HepG2 (cell line): ENCODE measurements at regions not wholly inside any gene's neighbourhood (a gene's known extent, or its start where the extent isn't known, plus 50 kb on each side); places are given as distances from the start of the nearest gene placed in this dataset.

Experiments used
- ELF4 ChIP-seq: sonication (generic); formaldehyde crosslinking; IDR thresholded peaks from 2 replicates; pipeline ENCODE4 v1.5.0; 2020; ENCODE audit warnings: missing genetic modification reagents, mild to moderate bottlenecking, moderate library complexity, borderline replicate concordance
- GLI4 ChIP-seq: sonication (generic); formaldehyde crosslinking; IDR thresholded peaks from 2 replicates; pipeline ENCODE4 v1.5.1; 2020; ENCODE audit warnings: missing genetic modification reagents, mild to moderate bottlenecking, moderate library complexity, borderline replicate concordance
- MXI1 ChIP-seq: IDR thresholded peaks from 3 replicates; pipeline ENCODE4 v1.6.1; 2012; ENCODE audit warnings: low read depth, low read length, inconsistent platforms, borderline replicate concordance
- PHF20 ChIP-seq: sonication (generic); formaldehyde crosslinking; IDR thresholded peaks from 2 replicates; pipeline ENCODE4 v1.5.0; 2020; ENCODE audit warnings: mild to moderate bottlenecking, missing genetic modification reagents
- POLR2AphosphoS2 ChIP-seq: IDR thresholded peaks from 2 replicates; pipeline ENCODE4 v1.6.1; 2011; ENCODE audit warnings: low read depth, low read length, improper control_type of control experiment
- POLR2AphosphoS5 ChIP-seq: IDR thresholded peaks from 2 replicates; pipeline ENCODE4 v1.6.1; 2012; ENCODE audit warnings: low read depth, low read length
- SRY ChIP-seq: sonication (generic); formaldehyde crosslinking; IDR thresholded peaks from 2 replicates; pipeline ENCODE4 v1.8.0; 2022; ENCODE audit warnings: mild to moderate bottlenecking, missing genetic modification reagents
- TFE3 ChIP-seq: IDR thresholded peaks from 2 replicates; pipeline ENCODE4 v1.6.1; 2016
- ZBTB4 ChIP-seq: sonication (generic); formaldehyde crosslinking; IDR thresholded peaks from 2 replicates; pipeline ENCODE4 v1.4.0; 2020; ENCODE audit warnings: missing genetic modification reagents, mild to moderate bottlenecking, borderline replicate concordance
- ZKSCAN8 ChIP-seq: IDR thresholded peaks from 2 replicates; pipeline ENCODE4 v1.6.1; 2016; ENCODE audit warnings: borderline replicate concordance, missing genetic modification reagents, missing compliant biosample characterization
- ZNF335 ChIP-seq: sonication (generic); formaldehyde crosslinking; IDR thresholded peaks from 2 replicates; pipeline ENCODE4 v1.4.0; 2020; ENCODE audit warnings: missing genetic modification reagents
- ZNF503 ChIP-seq: sonication (generic); formaldehyde crosslinking; IDR thresholded peaks from 2 replicates; pipeline ENCODE4 v1.4.0; 2020; ENCODE audit warnings: missing genetic modification reagents
- TF ChIP-seq, protein P1 (sequence below): sonication (generic); formaldehyde crosslinking; IDR thresholded peaks from 2 replicates; pipeline ENCODE4 v1.5.0; 2020; ENCODE audit warnings: mild to moderate bottlenecking, missing genetic modification reagents, moderate library complexity

DNA sequence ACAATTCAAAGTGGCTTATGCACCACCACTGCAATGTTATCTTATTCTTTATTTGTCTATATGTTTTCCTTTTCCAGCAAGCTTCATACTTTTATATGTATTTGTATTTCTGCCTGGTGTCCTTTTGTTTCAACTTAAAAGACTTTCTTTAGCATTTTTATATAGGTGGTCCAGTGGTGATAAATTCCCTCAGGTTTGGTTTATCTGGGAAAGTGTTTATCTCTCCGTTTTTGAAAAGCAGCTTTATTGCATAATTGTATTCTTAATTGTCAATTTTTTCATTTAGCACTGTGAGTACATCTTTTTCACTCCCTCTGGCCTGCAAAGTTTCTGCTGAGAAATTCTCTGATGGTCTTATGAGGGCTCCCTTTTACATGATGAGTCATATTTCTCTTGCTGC, 479.0 kb upstream of the GRID2 start:
- TF ChIP-seq ZNF503 (CRISPR knock-in tag) (no peak), PHF20 (CRISPR knock-in tag) (no peak), POLR2AphosphoS5 (no peak), SRY (CRISPR knock-in tag) (no peak), ZKSCAN8 (CRISPR knock-in tag) (no peak), ZBTB4 (CRISPR knock-in tag) (no peak), TFE3 (CRISPR knock-in tag) (no peak), GLI4 (CRISPR knock-in tag) (no peak), ELF4 (CRISPR knock-in tag) (no peak), POLR2AphosphoS2 (no peak), MXI1 (no peak), ZNF335 (CRISPR knock-in tag) (no peak)
- TF ChIP-seq, protein P1, sequence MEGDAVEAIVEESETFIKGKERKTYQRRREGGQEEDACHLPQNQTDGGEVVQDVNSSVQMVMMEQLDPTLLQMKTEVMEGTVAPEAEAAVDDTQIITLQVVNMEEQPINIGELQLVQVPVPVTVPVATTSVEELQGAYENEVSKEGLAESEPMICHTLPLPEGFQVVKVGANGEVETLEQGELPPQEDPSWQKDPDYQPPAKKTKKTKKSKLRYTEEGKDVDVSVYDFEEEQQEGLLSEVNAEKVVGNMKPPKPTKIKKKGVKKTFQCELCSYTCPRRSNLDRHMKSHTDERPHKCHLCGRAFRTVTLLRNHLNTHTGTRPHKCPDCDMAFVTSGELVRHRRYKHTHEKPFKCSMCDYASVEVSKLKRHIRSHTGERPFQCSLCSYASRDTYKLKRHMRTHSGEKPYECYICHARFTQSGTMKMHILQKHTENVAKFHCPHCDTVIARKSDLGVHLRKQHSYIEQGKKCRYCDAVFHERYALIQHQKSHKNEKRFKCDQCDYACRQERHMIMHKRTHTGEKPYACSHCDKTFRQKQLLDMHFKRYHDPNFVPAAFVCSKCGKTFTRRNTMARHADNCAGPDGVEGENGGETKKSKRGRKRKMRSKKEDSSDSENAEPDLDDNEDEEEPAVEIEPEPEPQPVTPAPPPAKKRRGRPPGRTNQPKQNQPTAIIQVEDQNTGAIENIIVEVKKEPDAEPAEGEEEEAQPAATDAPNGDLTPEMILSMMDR (CRISPR knock-in tag): no peak
